ENCODE measurements at regions not wholly inside any gene's neighbourhood (a gene's known extent, or its start where the extent isn't known, plus 50 kb on each side); places are given as distances from the start of the nearest gene placed in this dataset.

DNA sequence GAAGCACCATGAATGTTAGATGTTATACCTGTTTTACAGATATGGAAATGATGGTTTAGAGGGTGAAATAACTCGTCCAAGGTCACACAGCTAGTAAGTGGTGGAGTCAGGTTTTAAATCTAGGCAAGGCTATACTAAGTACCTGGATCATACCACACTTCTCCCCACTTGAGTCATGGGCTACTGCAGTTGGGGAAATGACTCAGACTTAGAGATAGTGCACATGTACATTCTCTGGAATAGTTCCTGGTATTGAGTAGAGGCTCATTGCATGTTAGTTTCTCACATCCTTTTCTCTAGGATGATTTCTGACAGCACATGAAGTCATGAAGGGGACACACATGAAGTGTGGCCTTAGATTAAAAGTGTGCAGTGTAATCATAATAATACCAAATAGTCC lies 76.2 kb upstream of the TNFSF11 start:
- Histone ChIP-seq H3K27ac (no peak overlapping the region), H3K9me3 (no peaks in the 10 kb centered on the region), H3K4me1 (no peaks in the 10 kb centered on the region), H3K27me3 (no peaks in the 10 kb centered on the region), H3K36me3 (replicated peaks in 1 of 2; ENCODE audit: insufficient read depth in 1 of 2, low read depth in 2 of 2) (no peaks in the 10 kb centered on the region), H3K4me3 (no peak overlapping the region)
- no peak for ATAC-seq
- intact Hi-C loops (cut with DNase I), result no loop called here
- TF ChIP-seq, protein P1, sequence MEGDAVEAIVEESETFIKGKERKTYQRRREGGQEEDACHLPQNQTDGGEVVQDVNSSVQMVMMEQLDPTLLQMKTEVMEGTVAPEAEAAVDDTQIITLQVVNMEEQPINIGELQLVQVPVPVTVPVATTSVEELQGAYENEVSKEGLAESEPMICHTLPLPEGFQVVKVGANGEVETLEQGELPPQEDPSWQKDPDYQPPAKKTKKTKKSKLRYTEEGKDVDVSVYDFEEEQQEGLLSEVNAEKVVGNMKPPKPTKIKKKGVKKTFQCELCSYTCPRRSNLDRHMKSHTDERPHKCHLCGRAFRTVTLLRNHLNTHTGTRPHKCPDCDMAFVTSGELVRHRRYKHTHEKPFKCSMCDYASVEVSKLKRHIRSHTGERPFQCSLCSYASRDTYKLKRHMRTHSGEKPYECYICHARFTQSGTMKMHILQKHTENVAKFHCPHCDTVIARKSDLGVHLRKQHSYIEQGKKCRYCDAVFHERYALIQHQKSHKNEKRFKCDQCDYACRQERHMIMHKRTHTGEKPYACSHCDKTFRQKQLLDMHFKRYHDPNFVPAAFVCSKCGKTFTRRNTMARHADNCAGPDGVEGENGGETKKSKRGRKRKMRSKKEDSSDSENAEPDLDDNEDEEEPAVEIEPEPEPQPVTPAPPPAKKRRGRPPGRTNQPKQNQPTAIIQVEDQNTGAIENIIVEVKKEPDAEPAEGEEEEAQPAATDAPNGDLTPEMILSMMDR (IDR thresholded peaks at IDR 0.05), result no peak
- no peak for TF ChIP-seq POLR2A (IDR thresholded peaks at IDR 0.05)
- no peak for DNase-seq
- 24 to 30% methylated on average over 1 of the region's 1 CpG for WGBS, 2 donors

DNA sequence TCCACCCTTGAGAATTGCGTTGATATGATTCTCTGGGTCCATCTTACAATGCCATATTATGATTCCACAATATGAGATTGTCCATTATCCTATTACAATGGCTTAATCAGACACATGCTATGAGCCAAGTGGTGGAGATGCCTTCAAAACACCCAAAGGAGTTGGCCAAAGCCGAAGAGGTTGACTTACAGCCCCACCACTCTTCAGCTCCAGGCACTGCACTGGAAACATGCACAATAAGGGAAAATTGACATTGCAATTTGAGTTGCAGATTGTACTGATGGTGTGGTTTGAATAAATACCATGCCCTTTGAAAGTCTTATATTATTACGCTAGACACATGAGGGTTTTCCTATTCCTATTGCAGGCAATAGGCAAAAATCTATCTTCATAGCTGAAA lies 75.4 kb upstream of the TNFSF11 start:
- Histone ChIP-seq H3K27ac (no peak overlapping the region), H3K27me3 (no peaks in the 10 kb centered on the region), H3K4me3 (no peak overlapping the region), H3K9me3 (no peaks in the 10 kb centered on the region), H3K36me3 (replicated peaks in 1 of 2; ENCODE audit: insufficient read depth in 1 of 2, low read depth in 2 of 2) (no peaks in the 10 kb centered on the region), H3K4me1 (no peaks in the 10 kb centered on the region)
- ATAC-seq (no peak), DNase-seq (no peak)
- 52 to 74% methylated on average over 2 to 3 of the region's 3 CpGs for WGBS, 2 donors
- intact Hi-C loops (cut with DNase I), result no loop called here
- TF ChIP-seq, protein P1 (IDR thresholded peaks at IDR 0.05), result no peak
- TF ChIP-seq POLR2A (IDR thresholded peaks at IDR 0.05), result no peak
